SJCRH30 (cell line): ENCODE measurements at regions not wholly inside any gene's neighbourhood (a gene's known extent, or its start where the extent isn't known, plus 50 kb on each side); places are given as distances from the start of the nearest gene placed in this dataset.
A peak's percentile ranks its signal among the peaks of the same experiment; 100 is the strongest.

Experiments used
- DNase-seq, 2 experiments: peaks; one replicate each; pipeline ENCODE4 v3.0.0-alpha.2; 2015 to 2020
- H3K27ac ChIP-seq: fragments of 250-450 bp; sonication (Bioruptor Pico); 2 replicates; pipeline ENCODE4 v1.5.1; 2020; ENCODE audit warnings: mild to moderate bottlenecking, moderate library complexity
- H3K27me3 ChIP-seq: fragments of 250-450 bp; sonication (Bioruptor Pico); 2 replicates; pipeline ENCODE4 v1.5.1; 2020; ENCODE audit warnings: mild to moderate bottlenecking, moderate library complexity
- H3K36me3 ChIP-seq: fragments of 250-450 bp; sonication (Bioruptor Pico); 2 replicates; pipeline ENCODE4 v1.5.1; 2020; ENCODE audit warnings: mild to moderate bottlenecking, moderate library complexity
- H3K4me1 ChIP-seq: fragments of 250-450 bp; sonication (Bioruptor Pico); 2 replicates; pipeline ENCODE4 v1.5.1; 2020; ENCODE audit warnings: mild to moderate bottlenecking, moderate library complexity
- H3K4me3 ChIP-seq: fragments of 250-450 bp; sonication (Bioruptor Pico); 2 replicates; pipeline ENCODE4 v1.5.1; 2020; ENCODE audit warnings: mild to moderate bottlenecking, moderate library complexity
- H3K9me3 ChIP-seq: fragments of 250-450 bp; sonication (Bioruptor Pico); replicated peaks from 2 replicates; pipeline ENCODE4 v1.5.1; 2020; ENCODE audit warnings: mild to moderate bottlenecking, moderate library complexity

DNA sequence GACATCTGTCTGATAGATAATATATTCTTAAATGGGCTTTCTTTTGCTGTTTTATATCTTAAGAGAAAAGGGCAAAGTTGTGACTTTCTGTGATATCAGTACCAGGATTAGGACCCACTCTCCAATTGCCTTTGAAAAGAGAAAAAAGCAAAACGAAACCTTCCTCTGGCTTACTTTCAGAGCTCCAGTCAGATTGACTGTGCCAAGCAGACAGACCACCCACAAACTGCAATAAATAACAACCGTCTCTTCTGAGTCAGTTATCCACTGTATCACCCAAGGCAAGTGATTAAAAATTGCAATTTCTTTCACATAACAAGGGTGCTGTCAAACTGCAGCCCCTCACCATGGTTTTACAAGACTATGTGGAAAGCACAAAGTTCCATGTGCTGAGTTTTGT, 230.5 kb upstream of the SETBP1 start:
- Histone ChIP-seq H3K4me3 (peak overlapping the region; percentile 22), H3K4me1 (0 out of 2 replicates have a peak, but pooled peaks cover 4% of the 10 kb centered on the region), H3K27ac (no peak overlapping the region), H3K9me3 (no peaks in the 10 kb centered on the region), H3K27me3 (no peaks in the 10 kb centered on the region), H3K36me3 (no peaks in the 10 kb centered on the region)
- DNase-seq = peak in 1 of 2 experiments; percentile 22

DNA sequence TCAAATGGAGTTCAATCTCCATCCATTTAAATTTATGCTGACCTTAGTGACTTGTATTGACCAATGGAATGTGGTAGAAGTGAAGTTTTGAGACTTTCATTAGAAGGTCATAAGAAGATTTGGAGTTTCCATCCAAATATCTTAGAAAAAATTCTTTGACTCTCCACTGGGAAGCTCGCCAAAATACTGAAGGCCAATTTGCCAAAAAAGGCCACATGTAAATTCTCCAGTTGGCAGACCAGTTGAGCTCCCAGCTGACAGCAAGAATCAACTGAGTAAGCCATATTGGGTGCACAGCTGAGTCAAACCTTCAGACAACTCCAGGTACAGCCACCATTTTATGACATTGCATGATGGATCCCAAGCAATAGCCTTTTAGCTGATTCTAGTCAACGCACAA, 228.3 kb upstream of the SETBP1 start:
- Histone ChIP-seq H3K4me1 (0 out of 2 replicates have a peak, but pooled peaks cover 4% of the 10 kb centered on the region), H3K9me3 (no peaks in the 10 kb centered on the region), H3K36me3 (no peaks in the 10 kb centered on the region), H3K4me3 (no peak overlapping the region), H3K27me3 (no peaks in the 10 kb centered on the region), H3K27ac (no peak overlapping the region)
- DNase-seq = peak in 1 of 2 experiments; percentile 4

GRCh38 chr18:44453505-44453904, 227.2 kb upstream of the SETBP1 start:
- H3K4me3 ChIP-seq = no peak overlapping the region
- no peak for DNase-seq
- H3K4me1 ChIP-seq = 0 out of 2 replicates have a peak, but pooled peaks cover 4% of the 10 kb centered on the region
- H3K27me3 ChIP-seq = no peaks in the 10 kb centered on the region
- no peaks in the 10 kb centered on the region for H3K36me3 ChIP-seq
- no peaks in the 10 kb centered on the region for H3K9me3 ChIP-seq
- no peak overlapping the region for H3K27ac ChIP-seq

GRCh38 chr18:44458777-44459176, 221.9 kb upstream of the SETBP1 start:
- no peak overlapping the region for H3K4me3 ChIP-seq
- H3K27ac ChIP-seq = no peak overlapping the region
- no peak for DNase-seq
- no peaks in the 10 kb centered on the region for H3K27me3 ChIP-seq
- no peaks in the 10 kb centered on the region for H3K9me3 ChIP-seq
- H3K36me3 ChIP-seq = no peaks in the 10 kb centered on the region
- no peaks in the 10 kb centered on the region for H3K4me1 ChIP-seq

DNA sequence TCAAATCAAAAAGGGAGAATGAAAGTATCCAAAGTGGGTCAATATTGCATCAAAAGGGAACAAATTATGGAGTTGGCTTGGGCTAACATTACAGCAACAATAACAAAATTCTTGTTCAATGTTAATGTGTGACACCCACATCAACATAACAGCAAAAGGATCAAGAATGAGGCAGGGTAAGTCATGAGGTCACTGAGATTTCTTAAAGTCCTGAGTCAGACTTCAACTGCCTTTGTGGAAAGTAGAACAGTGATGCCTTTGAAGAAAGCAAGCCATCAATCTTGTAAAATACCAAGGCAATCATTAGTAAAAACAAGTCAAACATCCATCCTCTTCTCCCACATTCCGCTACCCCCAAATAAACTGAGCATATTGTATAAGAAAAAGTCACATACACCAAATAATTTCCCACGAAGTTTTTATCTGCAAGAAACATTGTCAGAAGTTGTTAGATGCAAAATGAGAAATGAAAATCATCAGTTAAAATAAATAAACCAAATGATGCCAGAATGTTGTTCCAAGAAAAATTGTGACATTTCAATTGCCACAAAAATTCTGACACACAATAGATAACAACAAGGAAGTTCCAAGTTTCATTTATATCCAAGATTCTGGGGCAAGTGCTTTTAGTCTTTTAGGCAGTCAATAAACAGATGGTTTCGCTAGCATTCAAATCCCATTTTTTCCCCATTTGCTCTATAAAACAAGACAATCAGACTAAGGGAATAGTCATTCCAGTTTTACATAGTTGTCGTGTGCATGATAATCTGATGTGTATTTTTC, 216.1 kb upstream of the SETBP1 start:
- Histone ChIP-seq H3K9me3 (no peaks in the 10 kb centered on the region), H3K27ac (no peak overlapping the region), H3K36me3 (no peaks in the 10 kb centered on the region), H3K27me3 (no peaks in the 10 kb centered on the region), H3K4me1 (no peaks in the 10 kb centered on the region), H3K4me3 (no peak overlapping the region)
- DNase-seq = no peak

GRCh38 chr18:44465381-44465841, 215.3 kb upstream of the SETBP1 start:
- no peak overlapping the region for H3K4me3 ChIP-seq
- no peaks in the 10 kb centered on the region for H3K4me1 ChIP-seq
- DNase-seq = no peak
- no peak overlapping the region for H3K27ac ChIP-seq
- no peaks in the 10 kb centered on the region for H3K36me3 ChIP-seq
- no peaks in the 10 kb centered on the region for H3K27me3 ChIP-seq
- no peaks in the 10 kb centered on the region for H3K9me3 ChIP-seq

DNA sequence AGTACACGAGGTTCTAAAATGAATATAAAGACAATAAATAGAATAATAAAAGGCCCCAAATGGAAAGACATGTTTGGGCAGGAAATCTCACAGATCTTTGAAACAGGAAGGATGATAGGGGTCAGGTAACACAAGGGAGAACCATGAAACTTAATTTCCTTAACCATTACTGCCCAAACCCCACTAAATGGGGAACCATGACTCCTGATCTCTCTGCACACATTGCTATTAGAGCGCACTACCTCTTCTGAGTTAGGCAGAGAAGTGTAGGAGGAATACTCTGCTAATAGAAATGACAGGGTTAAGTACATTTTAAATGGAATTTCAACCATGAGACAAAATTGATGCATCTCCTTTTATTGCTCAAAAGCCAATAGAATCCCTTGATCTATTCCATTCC, 213.7 kb upstream of the SETBP1 start:
- no peaks in the 10 kb centered on the region for H3K27me3 ChIP-seq
- no peaks in the 10 kb centered on the region for H3K36me3 ChIP-seq
- H3K9me3 ChIP-seq = no peaks in the 10 kb centered on the region
- no peak for DNase-seq
- H3K27ac ChIP-seq = no peak overlapping the region
- no peaks in the 10 kb centered on the region for H3K4me1 ChIP-seq
- H3K4me3 ChIP-seq = no peak overlapping the region

GRCh38 chr18:44467718-44468117, 213.0 kb upstream of the SETBP1 start:
- Histone ChIP-seq H3K27me3 (no peaks in the 10 kb centered on the region), H3K4me3 (no peak overlapping the region), H3K36me3 (no peaks in the 10 kb centered on the region), H3K27ac (no peak overlapping the region), H3K4me1 (no peaks in the 10 kb centered on the region), H3K9me3 (no peaks in the 10 kb centered on the region)
- no peak for DNase-seq

DNA sequence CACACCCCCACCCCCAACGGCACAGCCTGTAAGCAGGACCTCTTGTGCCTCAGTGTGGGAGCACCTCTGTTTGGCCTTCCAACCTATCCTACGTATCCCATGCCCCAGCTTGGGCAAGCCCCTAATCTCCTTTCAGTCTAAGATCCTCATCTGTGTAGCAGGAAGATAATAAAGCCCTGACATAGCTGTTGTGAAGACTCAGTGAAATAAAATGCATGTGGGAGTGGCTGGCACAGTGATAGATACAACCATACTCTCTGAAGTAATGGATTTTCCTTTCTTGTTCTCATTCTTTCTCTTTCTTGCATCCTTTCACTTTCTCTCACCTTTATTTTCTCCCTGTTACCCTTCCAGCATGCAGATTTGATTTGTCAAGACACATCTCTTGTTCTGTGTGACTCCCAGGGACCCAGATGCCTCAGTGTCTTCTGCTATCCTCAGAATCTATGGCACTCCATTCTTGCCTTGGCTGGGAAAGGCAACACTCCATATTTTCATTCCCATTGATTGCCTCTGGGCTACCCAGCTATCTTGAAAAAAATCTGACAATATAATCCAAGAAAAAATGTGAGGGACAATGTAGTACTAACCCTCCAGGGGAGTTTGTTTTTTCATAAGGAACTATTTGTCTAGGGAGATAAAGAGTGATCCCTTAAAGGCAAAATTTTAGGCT, 207.2 kb upstream of the SETBP1 start:
- no peak for DNase-seq
- Histone ChIP-seq H3K27ac (no peak overlapping the region), H3K9me3 (no peaks in the 10 kb centered on the region), H3K4me1 (no peaks in the 10 kb centered on the region), H3K27me3 (no peaks in the 10 kb centered on the region), H3K36me3 (no peaks in the 10 kb centered on the region), H3K4me3 (no peak overlapping the region)

DNA sequence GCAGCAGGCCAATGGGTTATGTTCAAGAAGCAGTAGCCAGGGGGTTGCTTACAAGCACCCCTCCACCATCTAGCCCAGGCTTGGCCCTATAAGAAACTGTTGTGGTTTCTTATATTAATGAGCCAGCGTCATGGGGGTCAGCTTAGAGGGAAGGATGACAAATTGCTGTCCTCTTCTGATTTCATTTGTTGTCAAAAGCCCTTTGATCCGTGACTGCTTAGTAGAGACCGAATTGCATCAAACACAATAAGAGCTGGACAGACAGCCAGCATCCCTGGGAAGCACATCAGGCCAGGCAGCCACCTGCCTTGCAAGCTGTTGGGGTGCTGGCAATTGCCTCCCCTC, 206.6 kb upstream of the SETBP1 start:
- no peaks in the 10 kb centered on the region for H3K36me3 ChIP-seq
- H3K4me1 ChIP-seq = no peaks in the 10 kb centered on the region
- no peak overlapping the region for H3K4me3 ChIP-seq
- DNase-seq = no peak
- no peaks in the 10 kb centered on the region for H3K9me3 ChIP-seq
- no peak overlapping the region for H3K27ac ChIP-seq
- no peaks in the 10 kb centered on the region for H3K27me3 ChIP-seq

DNA sequence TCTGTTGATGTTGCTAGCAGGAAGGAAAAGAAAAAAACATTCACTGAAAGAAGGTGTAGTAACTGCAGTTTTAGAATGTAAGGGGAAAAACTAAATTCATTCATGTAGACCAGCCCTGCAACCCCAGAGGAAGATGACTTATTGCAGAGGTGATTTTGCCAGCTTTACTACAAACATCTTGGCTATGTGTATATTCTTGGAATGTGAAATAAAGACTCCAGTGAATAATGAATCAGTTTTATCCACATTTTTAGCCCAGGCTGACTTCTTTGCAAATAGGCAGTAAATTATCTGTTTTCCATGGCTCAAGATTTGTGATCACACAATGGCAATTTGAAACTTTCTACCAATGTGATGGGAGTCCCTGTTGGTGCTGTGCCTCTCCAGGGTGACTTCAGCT, 206.1 kb upstream of the SETBP1 start:
- no peaks in the 10 kb centered on the region for H3K27me3 ChIP-seq
- H3K36me3 ChIP-seq = no peaks in the 10 kb centered on the region
- no peaks in the 10 kb centered on the region for H3K9me3 ChIP-seq
- no peak for DNase-seq
- no peaks in the 10 kb centered on the region for H3K4me1 ChIP-seq
- H3K4me3 ChIP-seq = no peak overlapping the region
- H3K27ac ChIP-seq = no peak overlapping the region

GRCh38 chr18:44482761-44483160, 197.9 kb upstream of the SETBP1 start:
- Histone ChIP-seq H3K4me3 (no peak overlapping the region), H3K36me3 (no peaks in the 10 kb centered on the region), H3K27me3 (no peaks in the 10 kb centered on the region), H3K4me1 (no peaks in the 10 kb centered on the region), H3K9me3 (no peaks in the 10 kb centered on the region), H3K27ac (no peak overlapping the region)
- no peak for DNase-seq

DNA sequence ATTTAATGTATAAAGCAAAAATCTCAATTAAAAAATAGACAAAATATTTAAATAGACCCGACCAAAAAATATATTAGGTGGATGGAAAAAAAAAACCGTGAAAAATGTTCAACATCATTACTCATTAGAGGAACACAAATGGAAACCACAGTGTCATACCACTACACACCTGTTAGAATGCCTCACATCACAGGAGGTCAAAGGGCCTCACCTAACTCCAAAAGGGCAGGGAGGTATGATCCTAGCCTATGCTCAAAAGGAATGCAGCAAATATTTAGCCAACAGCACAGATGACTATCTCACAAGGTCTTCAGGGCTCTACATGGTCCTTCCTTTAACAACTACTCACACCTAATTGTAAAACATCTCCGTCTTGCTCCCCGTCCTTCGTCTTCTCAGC, 185.5 kb upstream of the SETBP1 start:
- peak in 1 of 2 experiments; percentile 12 for DNase-seq
- no peaks in the 10 kb centered on the region for H3K27me3 ChIP-seq
- H3K27ac ChIP-seq = no peak overlapping the region
- H3K4me3 ChIP-seq = no peak overlapping the region
- H3K36me3 ChIP-seq = no peaks in the 10 kb centered on the region
- H3K4me1 ChIP-seq = peaks cover 6% of the 10 kb centered on the region; the same call in 1 of the 2 replicates
- H3K9me3 ChIP-seq = no peaks in the 10 kb centered on the region

- H3K9me3 ChIP-seq = no peaks in the 10 kb centered on the region
- no peak overlapping the region for H3K27ac ChIP-seq
- H3K36me3 ChIP-seq = no peaks in the 10 kb centered on the region
- DNase-seq = no peak
- H3K4me1 ChIP-seq = peaks cover 6% of the 10 kb centered on the region; the same call in 1 of the 2 replicates
- H3K27me3 ChIP-seq = no peaks in the 10 kb centered on the region
- H3K4me3 ChIP-seq = no peak overlapping the region
Observed at GRCh38 chr18:44497311-44497710, 183.4 kb upstream of the SETBP1 start.

- H3K4me1 ChIP-seq = peaks cover 6% of the 10 kb centered on the region; the same call in 1 of the 2 replicates
- H3K36me3 ChIP-seq = no peaks in the 10 kb centered on the region
- no peak for DNase-seq
- no peak overlapping the region for H3K4me3 ChIP-seq
- no peaks in the 10 kb centered on the region for H3K9me3 ChIP-seq
- no peak overlapping the region for H3K27ac ChIP-seq
- no peaks in the 10 kb centered on the region for H3K27me3 ChIP-seq
Observed at GRCh38 chr18:44497757-44498490, 182.8 kb upstream of the SETBP1 start.
